Fibroblast of the aortic adventitia (primary cell): ENCODE measurements at regions not wholly inside any gene's neighbourhood (a gene's known extent, or its start where the extent isn't known, plus 50 kb on each side); places are given as distances from the start of the nearest gene placed in this dataset.

Experiments
- DNase-seq: peaks from one replicate; pipeline ENCODE4 v3.0.0-alpha.2; 2010; ENCODE audit warnings: low read depth
- H3K4me3 ChIP-seq: 2 replicates; pipeline ENCODE4 v1.5.1; 2011; ENCODE audit warnings: low read depth, mild to moderate bottlenecking, control low read depth, low read length, moderate library complexity
- CTCF ChIP-seq: IDR thresholded peaks from 2 replicates; pipeline ENCODE4 v1.5.1; 2011; ENCODE audit warnings: mild to moderate bottlenecking, low read length, control low read depth, inconsistent platforms; ENCODE audit not compliant: insufficient read depth

- DNase-seq = no peak
- TF ChIP-seq CTCF = no peak
- no peak overlapping the region for H3K4me3 ChIP-seq
Measured at GRCh38 chr5:98519571-98519970, 253.9 kb upstream of the RGMB start.

- TF ChIP-seq CTCF = no peak
- H3K4me3 ChIP-seq = no peak overlapping the region
- DNase-seq = no peak
Measured at GRCh38 chr5:98521821-98522220, 251.6 kb upstream of the RGMB start.

DNA sequence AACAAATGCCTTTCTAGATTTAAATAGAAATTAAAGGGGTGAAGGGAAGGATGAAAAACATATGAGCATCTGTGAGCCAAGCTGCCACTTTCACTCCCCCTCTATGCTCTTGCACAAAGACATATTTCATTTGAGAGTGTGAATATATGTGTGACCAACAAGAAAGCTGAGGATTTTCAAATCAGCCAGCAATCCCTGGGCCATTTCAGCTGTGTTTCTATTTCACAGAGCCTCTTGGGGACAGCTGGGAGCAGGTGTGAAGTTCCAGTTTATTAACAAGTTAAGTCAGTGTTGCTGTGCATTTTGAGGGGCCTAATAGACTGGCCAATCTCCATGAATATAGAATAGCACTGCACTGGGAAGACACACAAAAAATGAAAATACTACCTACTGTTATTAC lies 248.7 kb upstream of the RGMB start:
- H3K4me3 ChIP-seq = no peak overlapping the region
- no peak for DNase-seq
- no peak for TF ChIP-seq CTCF

GRCh38 chr5:98527846-98528245 lies 245.6 kb upstream of the RGMB start:
- no peak overlapping the region for H3K4me3 ChIP-seq
- no peak for TF ChIP-seq CTCF
- DNase-seq = no peak

GRCh38 chr5:98529321-98529720 lies 244.1 kb upstream of the RGMB start:
- DNase-seq = no peak
- TF ChIP-seq CTCF = no peak
- H3K4me3 ChIP-seq = no peak overlapping the region

- H3K4me3 ChIP-seq = no peak overlapping the region
- no peak for DNase-seq
- TF ChIP-seq CTCF = no peak
Measured at GRCh38 chr5:98530224-98530623, 243.2 kb upstream of the RGMB start.

DNA sequence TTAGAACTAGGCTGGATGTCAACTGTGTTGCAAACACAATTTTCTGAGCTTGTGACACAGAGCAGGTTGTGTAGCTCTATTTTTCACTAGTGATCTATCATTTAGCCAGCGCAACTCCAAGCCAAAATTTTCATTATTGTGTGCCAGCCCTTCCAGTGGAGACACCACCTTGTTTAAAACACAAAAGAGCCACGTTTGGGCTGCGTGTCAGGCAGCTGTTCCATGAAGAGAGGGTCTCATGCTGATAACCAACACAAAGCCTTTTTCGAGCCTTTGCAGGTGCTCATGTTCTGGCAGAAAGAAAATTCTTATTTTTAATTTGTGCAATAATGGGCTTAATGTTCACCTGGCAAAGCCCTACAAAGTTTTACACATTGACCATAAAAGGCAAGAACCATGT lies 237.6 kb upstream of the RGMB start:
- DNase-seq = no peak
- no peak for TF ChIP-seq CTCF
- H3K4me3 ChIP-seq = no peak overlapping the region
